RWPE2 (cell line): ENCODE measurements at regions not wholly inside any gene's neighbourhood (a gene's known extent, or its start where the extent isn't known, plus 50 kb on each side); places are given as distances from the start of the nearest gene placed in this dataset.
"Not testable (repeated sequence)": the region's sequence is repeated elsewhere in the genome, so short reads cannot be mapped to it uniquely, and the experiment has no call there.

Experiments used
- ATAC-seq: fragments of 200-7000 bp; cut with Tn5 transposase; 3 replicates; pipeline ENCODE4 v1.9.1; 2021; ENCODE audit warnings: low read depth
- DNase-seq: peaks from one replicate; pipeline ENCODE4 v3.0.0-alpha.2; 2020; ENCODE audit warnings: low spot score
- H3K27ac ChIP-seq: fragments of 450-650 bp; 2 replicates; pipeline ENCODE4 v1.5.1; 2017; ENCODE audit warnings: mild to moderate bottlenecking; ENCODE audit not compliant: poor library complexity, severe bottlenecking
- H3K27me3 ChIP-seq: fragments of 250-450 bp; sonication (Bioruptor Pico); 2 replicates; pipeline ENCODE4 v1.5.1; 2021; ENCODE audit warnings: mild to moderate bottlenecking, moderate library complexity; ENCODE audit not compliant: insufficient read depth, poor library complexity, severe bottlenecking
- H3K36me3 ChIP-seq: fragments of 250-450 bp; sonication (Bioruptor Pico); 2 replicates; pipeline ENCODE4 v1.5.1; 2020; ENCODE audit warnings: low read depth, mild to moderate bottlenecking, moderate library complexity
- H3K4me1 ChIP-seq: fragments of 250-450 bp; sonication (Bioruptor Pico); 2 replicates; pipeline ENCODE4 v1.5.1; 2021; ENCODE audit warnings: mild to moderate bottlenecking, moderate library complexity; ENCODE audit not compliant: insufficient read depth, poor library complexity, severe bottlenecking
- H3K4me3 ChIP-seq: fragments of 250-450 bp; sonication (Bioruptor Pico); 2 replicates; pipeline ENCODE4 v1.5.1; 2021; ENCODE audit warnings: mild to moderate bottlenecking, moderate library complexity; ENCODE audit not compliant: severe bottlenecking
- H3K9me3 ChIP-seq: fragments of 250-450 bp; sonication (Bioruptor Pico); 2 replicates; pipeline ENCODE4 v1.5.1; 2021; ENCODE audit warnings: mild to moderate bottlenecking, moderate library complexity; ENCODE audit not compliant: severe bottlenecking
- CTCF ChIP-seq: fragments of 450-650 bp; IDR thresholded peaks from one replicate; pipeline ENCODE4 v1.5.1; 2017; ENCODE audit warnings: mild to moderate bottlenecking, moderate library complexity; ENCODE audit not compliant: poor library complexity, severe bottlenecking

DNA sequence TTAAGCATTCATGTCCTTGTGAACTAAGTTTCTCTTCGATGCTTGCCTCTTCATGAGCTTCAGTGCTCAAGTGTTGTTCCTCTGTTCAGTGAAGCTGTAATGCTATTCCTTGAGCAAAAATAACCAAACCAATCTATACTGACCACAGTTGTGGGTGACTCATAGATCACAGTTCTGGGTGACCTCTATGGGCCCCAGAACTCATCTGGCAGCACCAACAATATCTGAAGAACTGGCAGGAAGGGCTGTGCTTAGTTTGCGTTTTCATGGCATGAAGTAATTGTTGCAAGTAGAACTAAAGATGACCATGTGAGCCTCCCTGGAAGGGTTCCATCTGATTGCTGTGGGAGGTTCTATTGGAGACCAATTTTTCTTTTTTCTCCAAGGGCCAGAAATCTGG is 106.2 kb downstream of the CCNG2 start:
- Histone ChIP-seq H3K36me3 (no peaks in the 10 kb centered on the region), H3K4me1 (no peaks in the 10 kb centered on the region), H3K27ac (no peak overlapping the region), H3K4me3 (no peak overlapping the region), H3K27me3 (no peaks in the 10 kb centered on the region), H3K9me3 (no peaks in the 10 kb centered on the region)
- DNase-seq (no peak), ATAC-seq (no peak)
- no peak for TF ChIP-seq CTCF

DNA sequence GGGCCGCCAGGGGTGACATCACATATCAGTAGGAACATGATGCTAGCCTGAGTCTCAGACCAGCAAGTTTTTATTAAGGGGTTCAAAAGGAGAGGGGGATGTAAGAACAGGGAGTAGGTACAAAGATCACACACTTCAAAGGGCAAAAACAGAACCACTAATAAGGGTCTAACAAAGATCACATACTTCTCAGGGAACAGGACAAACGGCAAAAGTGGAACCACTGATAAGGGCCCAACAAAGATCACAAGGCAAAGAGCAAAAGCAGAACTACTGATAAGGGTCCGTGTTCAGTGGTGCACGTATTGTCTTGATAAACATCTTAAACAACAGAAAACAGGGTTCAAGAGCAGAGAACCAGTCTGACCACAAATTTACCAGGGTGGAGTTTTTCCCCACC is 107.0 kb downstream of the CCNG2 start:
- H3K4me3 ChIP-seq, H3K4me1 ChIP-seq, H3K27me3 ChIP-seq, H3K27ac ChIP-seq, H3K9me3 ChIP-seq, ATAC-seq, H3K36me3 ChIP-seq, DNase-seq: not testable (repeated sequence)

DNA sequence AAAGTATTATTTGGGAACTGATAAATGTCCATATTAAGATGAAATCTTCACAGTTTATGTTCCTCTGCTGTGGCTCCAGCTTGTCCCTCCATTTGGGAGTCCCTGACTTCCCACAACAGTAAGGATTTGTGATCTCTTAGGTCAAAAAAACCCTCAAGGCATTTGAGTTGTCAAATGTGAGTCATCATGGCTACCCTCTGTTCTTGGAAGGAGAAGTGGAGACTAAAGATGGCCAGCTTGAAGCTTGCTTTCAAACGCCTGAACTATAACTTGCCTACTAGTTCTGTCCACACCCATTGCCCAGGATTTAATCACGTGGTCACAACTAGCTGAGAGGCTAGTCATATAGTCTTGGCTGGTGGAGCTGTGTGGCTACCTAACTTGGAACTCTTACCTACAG is 107.8 kb downstream of the CCNG2 start:
- no peaks in the 10 kb centered on the region for H3K9me3 ChIP-seq
- no peak for DNase-seq

GRCh38 chr4:77268108-77268507 is 111.1 kb downstream of the CCNG2 start:
- Histone ChIP-seq H3K36me3 (no peaks in the 10 kb centered on the region), H3K27ac (no peak overlapping the region), H3K9me3 (no peaks in the 10 kb centered on the region), H3K4me3 (no peak overlapping the region), H3K4me1 (no peaks in the 10 kb centered on the region), H3K27me3 (no peaks in the 10 kb centered on the region)
- TF ChIP-seq CTCF = no peak
- ATAC-seq (no peak), DNase-seq (no peak)

More for the DNA sequence above, 107.8 kb downstream of the CCNG2 start:
- Histone ChIP-seq H3K27me3 (no peaks in the 10 kb centered on the region), H3K4me3 (no peak overlapping the region), H3K36me3 (no peaks in the 10 kb centered on the region), H3K4me1 (no peaks in the 10 kb centered on the region), H3K27ac (no peak overlapping the region)
- no peak for TF ChIP-seq CTCF
- ATAC-seq = no peak

- H3K9me3 ChIP-seq = no peaks in the 10 kb centered on the region
- H3K27me3 ChIP-seq = no peaks in the 10 kb centered on the region
- no peak overlapping the region for H3K27ac ChIP-seq
- H3K36me3 ChIP-seq = no peaks in the 10 kb centered on the region
- ATAC-seq = no peak; the same call in 2 of the 3 replicates
- no peaks in the 10 kb centered on the region for H3K4me1 ChIP-seq
- no peak for DNase-seq
- no peak for TF ChIP-seq CTCF
- H3K4me3 ChIP-seq = no peak overlapping the region
Observed at GRCh38 chr4:77269505-77269904, 112.5 kb downstream of the CCNG2 start.
